ENCODE measurements at regions not wholly inside any gene's neighbourhood (a gene's known extent, or its start where the extent isn't known, plus 50 kb on each side); places are given as distances from the start of the nearest gene placed in this dataset.
"Not testable (repeated sequence)": the region's sequence is repeated elsewhere in the genome, so short reads cannot be mapped to it uniquely, and the experiment has no call there.

DNA sequence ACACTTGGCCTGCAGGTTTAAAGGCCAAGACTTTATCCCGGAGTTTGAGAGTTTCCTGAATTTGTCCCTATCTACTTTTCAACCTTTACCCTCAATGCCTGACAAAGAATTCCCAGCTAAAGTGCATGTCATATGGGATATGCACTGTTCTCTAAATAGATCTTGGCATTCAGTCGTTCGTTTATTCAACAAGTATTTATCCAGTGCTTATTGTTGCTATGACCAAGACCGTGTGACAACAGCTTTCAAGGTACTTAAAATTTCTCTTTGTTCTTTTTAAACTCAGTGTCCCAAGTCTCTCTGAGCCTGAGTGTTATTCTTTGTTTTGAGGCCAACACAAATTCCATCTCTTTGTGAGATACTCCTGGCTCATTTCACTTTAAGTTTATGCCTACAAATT, 133.4 kb downstream of the RGPD3 start:
- H3K9me3 Mint-ChIP-seq, result peaks cover 4 to 10% of the 10 kb centered on the region in 2 experiments; a peak in 4 of 5 replicates
- no peak overlapping the region for H4K91ac ChIP-seq (ENCODE audit: insufficient read length, low read depth, low read length)
- no peak overlapping the region for H3K14ac ChIP-seq (ENCODE audit: insufficient read depth, low read length)
- no peak overlapping the region for H2AFZ ChIP-seq (ENCODE audit: low read length)
- no peaks in the 10 kb centered on the region for H4K20me1 ChIP-seq (ENCODE audit: control insufficient read depth, insufficient read depth, insufficient read length)
- H2AK5ac ChIP-seq (ENCODE audit: insufficient read length, low read length), result no peak overlapping the region
- no peak overlapping the region for H3K27ac ChIP-seq (ENCODE audit: insufficient read length, low read depth, low read length)
- no peaks in the 10 kb centered on the region; the same call in 1 of the 2 replicates for H3K27me3 Mint-ChIP-seq (ENCODE audit: low read depth)
- TF ChIP-seq, protein P1, sequence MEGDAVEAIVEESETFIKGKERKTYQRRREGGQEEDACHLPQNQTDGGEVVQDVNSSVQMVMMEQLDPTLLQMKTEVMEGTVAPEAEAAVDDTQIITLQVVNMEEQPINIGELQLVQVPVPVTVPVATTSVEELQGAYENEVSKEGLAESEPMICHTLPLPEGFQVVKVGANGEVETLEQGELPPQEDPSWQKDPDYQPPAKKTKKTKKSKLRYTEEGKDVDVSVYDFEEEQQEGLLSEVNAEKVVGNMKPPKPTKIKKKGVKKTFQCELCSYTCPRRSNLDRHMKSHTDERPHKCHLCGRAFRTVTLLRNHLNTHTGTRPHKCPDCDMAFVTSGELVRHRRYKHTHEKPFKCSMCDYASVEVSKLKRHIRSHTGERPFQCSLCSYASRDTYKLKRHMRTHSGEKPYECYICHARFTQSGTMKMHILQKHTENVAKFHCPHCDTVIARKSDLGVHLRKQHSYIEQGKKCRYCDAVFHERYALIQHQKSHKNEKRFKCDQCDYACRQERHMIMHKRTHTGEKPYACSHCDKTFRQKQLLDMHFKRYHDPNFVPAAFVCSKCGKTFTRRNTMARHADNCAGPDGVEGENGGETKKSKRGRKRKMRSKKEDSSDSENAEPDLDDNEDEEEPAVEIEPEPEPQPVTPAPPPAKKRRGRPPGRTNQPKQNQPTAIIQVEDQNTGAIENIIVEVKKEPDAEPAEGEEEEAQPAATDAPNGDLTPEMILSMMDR (conservative IDR thresholded peaks at IDR 0.05), result no peak
- no peak overlapping the region for H3K4ac ChIP-seq (ENCODE audit: low read depth, low read length)
- no peak overlapping the region for H2BK120ac ChIP-seq (ENCODE audit: low read depth, low read length, poor library complexity, severe bottlenecking)
- H2BK5ac ChIP-seq (ENCODE audit: insufficient read length, low read length), result no peak overlapping the region
- H3T11ph ChIP-seq (ENCODE audit: low read length), result no peak overlapping the region
- H2BK12ac ChIP-seq (ENCODE audit: insufficient read length, low read depth, low read length), result no peak overlapping the region
- H3K27ac Mint-ChIP-seq, result no peak overlapping the region
- H3K79me2 ChIP-seq (ENCODE audit: insufficient read depth, low read length), result no peaks in the 10 kb centered on the region
- H3K18ac ChIP-seq (ENCODE audit: insufficient read length, low read depth, low read length), result no peak overlapping the region
- no peak for DNase-seq
- H2BK15ac ChIP-seq (ENCODE audit: low read depth, low read length), result no peak overlapping the region
- H3K23ac ChIP-seq (ENCODE audit: insufficient read length, low read depth, low read length), result no peak overlapping the region
- H3K23me2 ChIP-seq (ENCODE audit: insufficient read length, low read depth, low read length, poor library complexity, severe bottlenecking), result no peaks in the 10 kb centered on the region
- no peaks in the 10 kb centered on the region for H3K9me3 ChIP-seq (ENCODE audit: control insufficient read depth, low read depth, low read length)
- no peak overlapping the region for H2BK20ac ChIP-seq (ENCODE audit: low read depth, low read length, poor library complexity, severe bottlenecking)
- no peak overlapping the region for H4K8ac ChIP-seq (replicated peaks; ENCODE audit: insufficient read length, low read depth, low read length)
- H3K27me3 ChIP-seq (ENCODE audit: insufficient read depth, low read length), result no peaks in the 10 kb centered on the region
- no peaks in the 10 kb centered on the region for H3K79me1 ChIP-seq (ENCODE audit: insufficient read depth, low read depth, low read length, poor library complexity, severe bottlenecking)
- H3K36me3 Mint-ChIP-seq (ENCODE audit: insufficient read depth in 1 of 3, low read depth in 3 of 3), result peaks cover 2 to 8% (median 6%) of the 10 kb centered on the region in 3 experiments; a peak in 3 of 7 replicates
- H3K4me2 ChIP-seq (ENCODE audit: insufficient read depth, insufficient read length, low read length), result no peak overlapping the region
- no peaks in the 10 kb centered on the region; the same call in 1 of the 2 replicates for H3K4me1 ChIP-seq (ENCODE audit: insufficient read depth, low read length)
- H3K56ac ChIP-seq (ENCODE audit: insufficient read length, low read depth, low read length), result no peak overlapping the region
- no peak overlapping the region for H4K5ac ChIP-seq (ENCODE audit: insufficient read length, low read depth, low read length)
- H3K4me1 Mint-ChIP-seq, result peaks cover 7 to 11% of the 10 kb centered on the region in 2 experiments; a peak in 3 of 4 replicates
- H3K4me3 Mint-ChIP-seq, result no peak overlapping the region
- no peak overlapping the region for H3K9ac ChIP-seq (ENCODE audit: extremely low read depth, insufficient read length, low read length)
- WGBS (ENCODE audit: extremely low coverage, insufficient read length, low lambda C conversion rate), result no CpG with 5 or more reads among the region's 4 CpGs

DNA sequence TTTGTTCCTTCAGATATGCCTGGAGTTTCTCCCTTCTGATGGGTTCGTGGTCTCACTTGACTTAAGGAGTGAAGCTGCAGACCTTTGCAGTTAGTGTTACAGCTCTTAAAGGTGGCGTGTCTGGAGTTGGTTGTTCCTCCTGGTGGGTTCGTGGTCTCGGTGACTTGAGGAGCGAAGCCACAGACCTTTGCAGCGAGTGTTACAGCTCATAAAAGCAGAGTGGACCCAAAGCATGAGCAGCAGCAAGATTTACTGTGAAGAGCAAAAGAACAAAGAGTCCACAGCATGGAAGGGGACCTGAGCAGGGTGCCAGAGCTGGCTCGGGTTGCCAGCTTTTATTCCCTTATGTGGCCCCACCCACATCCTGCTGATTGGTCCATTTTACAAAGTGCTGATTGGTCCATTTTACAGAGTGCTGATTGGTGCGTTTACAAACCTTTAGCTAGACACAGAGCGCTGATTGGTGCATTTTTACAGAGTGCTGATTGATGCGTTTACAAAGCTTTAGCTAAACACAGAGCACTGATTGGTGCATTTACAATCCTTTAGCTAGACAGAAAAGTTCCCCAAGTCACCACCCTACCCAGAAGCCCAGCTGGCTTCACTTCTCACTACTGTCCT, 134.8 kb downstream of the RGPD3 start:
- H3K4me2 ChIP-seq (ENCODE audit: insufficient read depth, insufficient read length, low read length); H2BK15ac ChIP-seq (ENCODE audit: low read depth, low read length); H3K27me3 Mint-ChIP-seq (ENCODE audit: low read depth); H3T11ph ChIP-seq (ENCODE audit: low read length); H3K4me3 Mint-ChIP-seq; H3K27ac ChIP-seq (ENCODE audit: insufficient read length, low read depth, low read length); H2BK12ac ChIP-seq (ENCODE audit: insufficient read length, low read depth, low read length); H3K56ac ChIP-seq (ENCODE audit: insufficient read length, low read depth, low read length); H2AK5ac ChIP-seq (ENCODE audit: insufficient read length, low read length); H3K27me3 ChIP-seq (ENCODE audit: insufficient read depth, low read length); H2AFZ ChIP-seq (ENCODE audit: low read length); H3K23me2 ChIP-seq (ENCODE audit: insufficient read length, low read depth, low read length, poor library complexity, severe bottlenecking); DNase-seq; H3K36me3 Mint-ChIP-seq (ENCODE audit: insufficient read depth in 1 of 3, low read depth in 3 of 3); H3K79me1 ChIP-seq (ENCODE audit: insufficient read depth, low read depth, low read length, poor library complexity, severe bottlenecking); H3K4me1 ChIP-seq (ENCODE audit: insufficient read depth, low read length); H4K91ac ChIP-seq (ENCODE audit: insufficient read length, low read depth, low read length); H3K4ac ChIP-seq (ENCODE audit: low read depth, low read length); H3K79me2 ChIP-seq (ENCODE audit: insufficient read depth, low read length); H2BK20ac ChIP-seq (ENCODE audit: low read depth, low read length, poor library complexity, severe bottlenecking); H3K23ac ChIP-seq (ENCODE audit: insufficient read length, low read depth, low read length); H3K9me3 ChIP-seq (ENCODE audit: control insufficient read depth, low read depth, low read length); H3K9ac ChIP-seq (ENCODE audit: extremely low read depth, insufficient read length, low read length); H3K18ac ChIP-seq (ENCODE audit: insufficient read length, low read depth, low read length); H4K8ac ChIP-seq (replicated peaks; ENCODE audit: insufficient read length, low read depth, low read length); H2BK120ac ChIP-seq (ENCODE audit: low read depth, low read length, poor library complexity, severe bottlenecking); H2BK5ac ChIP-seq (ENCODE audit: insufficient read length, low read length); H4K5ac ChIP-seq (ENCODE audit: insufficient read length, low read depth, low read length); H3K27ac Mint-ChIP-seq; H3K14ac ChIP-seq (ENCODE audit: insufficient read depth, low read length); H4K20me1 ChIP-seq (ENCODE audit: control insufficient read depth, insufficient read depth, insufficient read length): not testable (repeated sequence)
- H3K4me1 Mint-ChIP-seq, result peaks cover 7 to 11% of the 10 kb centered on the region in 2 experiments; a peak in 3 of 4 replicates
- peaks cover 4 to 10% of the 10 kb centered on the region in 2 experiments; a peak in 4 of 5 replicates for H3K9me3 Mint-ChIP-seq
- WGBS (ENCODE audit: extremely low coverage, insufficient read length, low lambda C conversion rate), result no CpG with 5 or more reads among the region's 10 CpGs

All from H9 (cell line).